Left lobe of liver (tissue), 2 donors: ENCODE measurements at regions not wholly inside any gene's neighbourhood (a gene's known extent, or its start where the extent isn't known, plus 50 kb on each side); places are given as distances from the start of the nearest gene placed in this dataset.
"Not testable (repeated sequence)": the region's sequence is repeated elsewhere in the genome, so short reads cannot be mapped to it uniquely, and the experiment has no call there.

Experiments
- ATAC-seq: fragments of 200-7000 bp; cut with Tn5 transposase; one replicate; pipeline ENCODE4 v1.9.1; 2020; ENCODE audit warnings: mild to moderate bottlenecking, moderate library complexity
- DNase-seq: peaks from one replicate; pipeline ENCODE4 v3.0.0-alpha.2; 2020; ENCODE audit warnings: low spot score
- donor health status: DM: no; HTN: no; CAD: no; lungs with moderate emphysema.
- donor health status: DM: no; HTN: yes; CAD: no.

DNA sequence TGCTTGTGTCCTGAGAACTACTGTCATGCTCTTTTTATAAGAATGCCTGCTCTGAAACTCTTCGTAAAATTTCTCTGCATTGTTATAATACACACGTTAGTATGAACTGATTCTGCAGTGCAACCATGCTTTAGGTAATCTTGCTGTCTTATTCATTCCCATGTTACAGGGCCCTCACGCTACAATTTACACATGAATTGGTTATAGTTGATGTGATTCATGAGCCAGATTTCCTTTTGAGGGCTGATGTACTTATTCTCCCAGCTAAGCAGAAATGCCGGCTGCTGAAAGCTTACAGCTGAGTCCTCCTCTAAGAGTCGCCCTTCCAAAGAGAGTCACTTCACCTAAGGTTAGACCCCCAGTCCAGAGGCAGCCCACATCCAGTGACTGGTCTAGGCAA, 233.5 kb upstream of the PCSK5 start:
- DNase-seq = no peak
- ATAC-seq = no peak

- DNase-seq (no peak), ATAC-seq (no peak)
Observed at GRCh38 chr9:75658301-75658905, 232.1 kb upstream of the PCSK5 start.

- DNase-seq (no peak), ATAC-seq (peak; percentile 64)
Observed at GRCh38 chr9:75664597-75664996, 225.9 kb upstream of the PCSK5 start.

DNA sequence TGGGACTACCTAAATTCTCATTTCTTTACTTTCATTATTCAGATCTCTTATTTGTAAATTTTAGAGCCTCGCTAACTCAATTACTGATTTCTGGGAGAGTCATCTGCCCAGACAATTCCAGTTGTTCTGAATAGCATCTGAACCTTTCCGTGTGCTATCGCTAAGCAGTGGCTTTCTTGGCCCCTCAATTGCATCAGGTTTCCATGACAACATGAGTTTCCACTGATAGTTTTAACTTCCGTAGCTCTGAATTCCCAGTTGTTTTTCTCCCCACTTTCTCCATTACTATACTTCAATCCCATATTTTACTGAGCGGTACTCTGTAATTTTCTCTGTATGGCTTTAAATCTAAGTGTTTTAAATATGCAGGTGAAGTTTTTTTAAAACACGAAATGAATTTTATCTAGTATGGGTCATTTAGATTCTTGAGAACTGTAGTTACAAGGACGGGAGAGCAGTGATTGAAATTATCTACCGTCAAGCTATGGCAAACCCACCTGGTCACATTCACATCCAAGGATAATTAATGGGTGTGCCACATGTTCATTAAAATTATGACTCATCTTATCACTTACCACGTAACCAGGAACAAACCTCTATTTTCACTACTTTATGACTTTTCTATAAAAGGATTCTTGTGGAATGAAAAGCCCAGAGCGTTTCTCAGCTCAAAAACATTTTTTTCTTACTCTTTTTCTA, 223.5 kb upstream of the PCSK5 start:
- no peak for DNase-seq
- ATAC-seq = no peak

GRCh38 chr9:75669721-75670120, 220.8 kb upstream of the PCSK5 start:
- ATAC-seq = no peak
- no peak for DNase-seq

DNA sequence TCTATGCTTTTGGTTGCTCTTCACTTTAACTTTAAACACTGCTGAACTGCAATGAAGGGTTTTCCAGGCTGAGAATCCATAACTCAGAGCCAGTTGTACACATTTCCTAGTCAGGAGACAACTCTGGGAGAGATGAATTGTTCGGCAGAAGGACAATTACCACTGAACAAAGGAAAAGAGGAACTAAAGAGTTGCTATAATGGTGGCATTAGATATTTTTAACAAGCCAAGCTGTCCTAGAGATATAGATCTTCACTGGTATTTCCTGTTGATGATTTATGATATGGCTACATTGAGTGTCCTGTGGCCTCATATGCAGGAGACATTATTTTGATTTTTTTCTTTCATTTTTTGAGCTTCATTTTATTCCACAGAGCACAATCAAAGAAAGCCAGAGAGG, 219.1 kb upstream of the PCSK5 start:
- DNase-seq (no peak), ATAC-seq (no peak)

GRCh38 chr9:75672478-75672877, 218.0 kb upstream of the PCSK5 start:
- DNase-seq = no peak
- ATAC-seq = no peak

GRCh38 chr9:75683591-75683990, 206.9 kb upstream of the PCSK5 start:
- DNase-seq (no peak), ATAC-seq (no peak)

DNA sequence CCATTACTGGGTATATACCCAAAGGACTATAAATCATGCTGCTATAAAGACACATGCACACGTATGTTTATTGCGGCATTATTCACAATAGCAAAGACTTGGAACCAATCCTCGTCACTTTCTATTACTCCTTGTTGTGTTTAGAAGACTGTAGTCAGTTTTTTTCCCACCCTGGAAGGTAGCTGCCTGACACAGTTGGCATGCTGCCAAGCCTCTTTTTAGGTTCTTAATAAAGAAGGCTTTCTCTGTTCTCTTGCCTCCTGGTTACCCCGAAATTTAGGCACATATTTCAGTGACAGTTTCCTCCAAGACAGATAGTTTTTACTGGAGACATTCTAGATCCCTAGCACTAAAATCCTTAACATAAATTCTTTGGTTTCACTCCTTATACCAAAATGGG, 205.4 kb upstream of the PCSK5 start:
- DNase-seq (no peak), ATAC-seq (no peak)

- DNase-seq (no peak), ATAC-seq (no peak)
Observed at GRCh38 chr9:75687359-75687953, 203.0 kb upstream of the PCSK5 start.

DNA sequence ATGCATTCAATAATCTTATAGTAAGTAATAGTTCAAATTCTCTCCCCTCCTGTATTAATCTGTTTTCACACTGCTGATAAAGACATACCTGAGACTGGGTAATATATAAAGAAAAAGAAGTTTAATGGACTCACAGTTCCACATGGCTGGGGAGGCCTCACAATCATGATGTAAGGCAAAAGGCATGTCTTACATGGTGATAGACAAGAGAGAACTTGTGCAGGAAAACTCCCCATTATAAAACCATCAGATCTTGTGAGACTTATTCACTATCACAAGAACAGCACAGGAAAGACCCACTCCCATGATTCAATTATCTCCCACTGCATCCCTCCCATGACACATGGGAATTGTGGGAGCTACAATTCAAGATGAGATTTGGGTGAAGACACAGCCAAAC, 199.9 kb upstream of the PCSK5 start:
- ATAC-seq, DNase-seq: not testable (repeated sequence)

- DNase-seq = no peak
- ATAC-seq = no peak
Observed at GRCh38 chr9:75691408-75691807, 199.1 kb upstream of the PCSK5 start.

- ATAC-seq (no peak), DNase-seq (no peak)
Observed at GRCh38 chr9:75692309-75692708, 198.2 kb upstream of the PCSK5 start.

GRCh38 chr9:75695921-75696320, 194.6 kb upstream of the PCSK5 start:
- DNase-seq = no peak
- no peak for ATAC-seq

DNA sequence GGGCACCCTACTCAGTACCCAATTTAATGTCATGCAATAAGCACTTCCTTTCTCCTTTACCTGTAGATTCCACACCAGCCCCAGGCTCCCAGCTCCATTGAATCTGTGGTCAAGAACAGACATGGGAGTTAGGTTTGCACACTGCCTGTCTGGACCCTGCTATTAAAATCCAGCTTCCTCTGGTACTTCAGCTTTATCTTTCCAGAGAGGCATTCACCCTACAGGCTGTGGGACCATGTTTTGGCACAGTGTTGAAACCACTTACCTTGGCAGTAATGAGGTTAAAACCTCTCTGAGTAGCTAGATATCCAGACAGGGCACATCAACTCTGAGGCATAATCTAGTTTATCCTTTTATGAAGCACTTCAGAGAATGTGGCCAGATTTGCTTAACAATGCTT, 191.5 kb upstream of the PCSK5 start:
- ATAC-seq = no peak
- DNase-seq = no peak

DNA sequence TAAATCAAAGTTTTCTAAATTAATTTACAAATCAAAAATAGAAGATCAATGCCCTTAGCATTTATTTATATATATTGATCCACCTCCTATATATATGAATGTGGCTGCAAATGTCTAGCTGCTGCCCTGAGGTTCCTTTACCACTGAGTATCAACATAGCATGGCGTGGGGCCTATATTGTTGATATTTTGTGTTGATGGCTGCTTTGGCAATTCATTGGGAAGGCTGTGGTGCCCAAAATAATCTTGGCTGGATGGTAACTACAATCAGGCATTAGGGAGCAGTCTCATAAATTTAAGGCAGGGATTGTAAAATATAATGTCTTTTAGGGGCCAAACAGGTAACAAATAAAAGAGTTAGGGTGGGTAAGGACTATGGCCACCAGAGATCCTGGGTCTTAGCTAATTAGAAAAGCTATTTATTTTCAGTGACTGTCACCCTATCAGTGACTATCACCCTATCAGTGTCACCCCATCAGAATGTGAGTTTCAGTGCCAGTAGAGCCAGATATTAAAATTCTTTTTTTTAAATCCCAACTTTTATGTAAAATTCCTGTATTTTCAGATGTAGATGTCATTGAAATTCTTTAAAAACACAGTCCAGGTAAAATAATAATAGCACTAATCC, 190.7 kb upstream of the PCSK5 start:
- ATAC-seq (no peak), DNase-seq (no peak)

GRCh38 chr9:75700252-75700640, 190.2 kb upstream of the PCSK5 start:
- DNase-seq (no peak), ATAC-seq (no peak)

DNA sequence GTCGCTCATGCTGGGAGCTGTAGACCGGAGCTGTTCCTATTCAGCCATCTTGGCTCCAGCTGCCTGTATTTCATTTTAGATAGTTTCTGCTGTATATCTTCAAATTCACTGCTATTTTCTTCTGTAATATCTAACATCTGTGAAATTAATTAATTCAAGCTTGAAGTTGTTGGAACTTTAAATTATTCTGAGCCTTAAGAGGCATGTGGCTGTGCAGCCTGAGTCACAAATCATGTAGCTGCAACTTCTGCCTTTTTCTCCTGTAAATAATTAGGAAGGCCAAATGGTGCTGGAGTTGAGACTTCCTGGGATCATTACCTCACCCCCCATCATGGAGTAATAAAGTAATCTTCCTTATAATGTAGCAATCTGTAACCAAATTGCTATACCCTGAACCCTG, 183.3 kb upstream of the PCSK5 start:
- ATAC-seq (no peak), DNase-seq (no peak)

DNA sequence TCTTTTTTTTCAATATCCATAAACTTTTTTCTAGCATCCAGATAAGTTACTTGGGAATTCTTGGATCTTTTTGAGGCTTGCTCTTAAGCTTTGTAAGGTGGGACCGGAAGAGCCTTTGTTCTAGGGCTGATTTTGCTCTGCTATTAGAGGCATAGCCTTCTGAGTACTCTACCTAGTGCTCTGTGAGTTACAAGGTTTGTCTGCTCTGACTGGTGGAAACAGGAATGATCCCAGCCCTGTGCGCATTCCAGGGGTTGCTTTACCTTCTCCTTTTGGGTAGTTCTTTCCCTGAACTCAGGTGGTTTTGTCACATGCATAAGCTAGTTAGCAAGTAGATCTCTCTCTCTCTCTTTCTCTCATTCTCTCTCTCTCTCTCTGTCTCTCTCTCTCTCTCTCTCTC, 180.8 kb upstream of the PCSK5 start:
- DNase-seq (no peak), ATAC-seq (no peak)

GRCh38 chr9:75712700-75713099, 177.8 kb upstream of the PCSK5 start:
- DNase-seq (no peak), ATAC-seq (no peak)

DNA sequence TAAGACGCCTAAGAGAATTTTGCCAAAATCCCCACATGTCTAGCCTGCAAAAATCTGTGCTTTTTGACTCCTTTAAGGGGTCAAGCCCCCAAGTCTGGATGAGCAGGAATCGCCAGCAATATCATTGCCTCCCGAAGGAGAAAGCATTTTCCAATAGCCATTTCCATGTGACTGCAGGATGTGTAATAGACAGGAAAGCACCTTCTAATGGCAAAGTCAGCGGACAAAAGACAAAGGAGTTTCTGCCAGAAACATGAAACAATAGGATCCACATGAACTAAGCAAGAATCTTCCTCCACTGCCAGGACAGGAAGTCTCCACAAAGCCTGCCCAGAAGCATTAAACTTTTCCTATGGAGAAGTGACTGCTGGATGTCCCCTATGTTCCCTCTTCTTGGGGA, 177.1 kb upstream of the PCSK5 start:
- DNase-seq = no peak
- ATAC-seq = no peak

DNA sequence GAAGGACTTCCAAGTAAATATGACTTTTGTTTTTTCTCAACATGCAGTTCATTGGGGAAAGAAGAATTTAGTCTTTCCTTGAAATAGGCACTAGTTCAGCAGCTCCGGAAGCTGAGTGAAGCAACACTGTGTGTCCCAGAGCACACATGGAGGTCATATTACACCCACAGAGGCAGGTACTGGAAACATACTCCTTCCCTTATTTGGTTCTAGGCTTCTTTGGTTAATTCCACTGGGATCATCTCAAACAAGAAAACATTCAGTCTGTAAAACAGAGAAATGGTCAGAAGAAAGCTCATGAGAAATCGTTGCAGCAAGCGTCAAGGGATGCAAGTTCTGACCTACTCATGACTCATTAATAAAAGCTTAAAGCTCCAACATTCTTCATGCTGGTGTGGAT, 175.1 kb upstream of the PCSK5 start:
- DNase-seq (no peak), ATAC-seq (no peak)
